Keratinocyte (primary cell): ENCODE measurements at regions not wholly inside any gene's neighbourhood (a gene's known extent, or its start where the extent isn't known, plus 50 kb on each side); places are given as distances from the start of the nearest gene placed in this dataset.

ENCODE experiments used
- DNase-seq: peaks from one replicate; pipeline ENCODE4 v3.0.0-alpha.2; 2011; ENCODE audit warnings: low read depth, missing footprints, low spot score
- FAIRE-seq: peaks from 2 replicates; lab custom pipeline; 2011; peaks lifted over from hg19 to GRCh38; lab: Jason Lieb, UNC
- H2AFZ ChIP-seq: 2 replicates; pipeline ENCODE4 v1.6.0; 2012; ENCODE audit warnings: low read length, control low read depth, inconsistent platforms; ENCODE audit not compliant: control insufficient read depth
- H3K27ac ChIP-seq: 2 replicates; pipeline ENCODE4 v1.5.1; 2011; ENCODE audit warnings: low read length; ENCODE audit not compliant: control insufficient read depth, insufficient read depth
- H3K27me3 ChIP-seq: 3 replicates; pipeline ENCODE4 v1.6.0; 2011; ENCODE audit warnings: low read length; ENCODE audit not compliant: control insufficient read depth, insufficient read depth; ENCODE audit errors: extremely low read depth
- H3K36me3 ChIP-seq, 2 experiments: 2 replicates in 1 of 2; 3 replicates in 1 of 2; pipeline ENCODE4 v1.5.1; 2011; ENCODE audit warnings: low read length in 2 of 2, mild to moderate bottlenecking in 1 of 2; ENCODE audit not compliant: control insufficient read depth in 2 of 2, insufficient read depth in 2 of 2; ENCODE audit errors: extremely low read depth in 1 of 2
- H3K4me1 ChIP-seq: 3 replicates; pipeline ENCODE4 v1.5.1; 2011; ENCODE audit warnings: low read length; ENCODE audit not compliant: control insufficient read depth, insufficient read depth; ENCODE audit errors: extremely low read depth
- H3K4me2 ChIP-seq: 3 replicates; pipeline ENCODE4 v1.6.0; 2011; ENCODE audit warnings: low read depth, low read length; ENCODE audit not compliant: control insufficient read depth, insufficient read depth; ENCODE audit errors: extremely low read depth
- H3K4me3 ChIP-seq, 3 experiments: fragments of 200-600 bp in 1 of 3; sonication (generic) in 1 of 3; 2 replicates in 2 of 3; 3 replicates in 1 of 3; pipeline ENCODE4 v1.5.1; 2011 to 2016; ENCODE audit warnings: low read length in 3 of 3, mild to moderate bottlenecking in 3 of 3, control low read depth in 2 of 3, inconsistent platforms in 1 of 3, low read depth in 1 of 3, mixed read lengths in 1 of 3, mixed run types in 1 of 3, moderate library complexity in 1 of 3; ENCODE audit not compliant: control insufficient read depth in 2 of 3, insufficient read depth in 2 of 3; ENCODE audit errors: extremely low read depth in 1 of 3
- H3K79me2 ChIP-seq: 2 replicates; pipeline ENCODE4 v1.6.0; 2012; ENCODE audit warnings: low read length; ENCODE audit not compliant: control insufficient read depth, insufficient read depth
- H3K9ac ChIP-seq: 3 replicates; pipeline ENCODE4 v1.6.0; 2011; ENCODE audit warnings: low read length; ENCODE audit not compliant: control insufficient read depth, insufficient read depth; ENCODE audit errors: extremely low read depth
- H3K9me1 ChIP-seq: 3 replicates; pipeline ENCODE4 v1.6.0; 2011; ENCODE audit warnings: low read length; ENCODE audit not compliant: control insufficient read depth, insufficient read depth; ENCODE audit errors: extremely low read depth
- H3K9me3 ChIP-seq: 2 replicates; pipeline ENCODE4 v1.5.1; 2012; ENCODE audit warnings: low read depth, low read length; ENCODE audit not compliant: control insufficient read depth
- H4K20me1 ChIP-seq: 3 replicates; pipeline ENCODE4 v1.6.0; 2011; ENCODE audit warnings: low read length; ENCODE audit not compliant: control insufficient read depth, insufficient read depth; ENCODE audit errors: extremely low read depth
- CTCF ChIP-seq, 3 experiments: IDR thresholded peaks in 1 of 3; conservative IDR thresholded peaks in 1 of 3; optimal IDR thresholded peaks in 1 of 3; 2 replicates in 2 of 3; 3 replicates in 1 of 3; pipeline versions ENCODE3 to v1.5.1; 2011; ENCODE audit warnings: low read length in 3 of 3, mild to moderate bottlenecking in 3 of 3, moderate library complexity in 2 of 3, control low read depth in 1 of 3, inconsistent platforms in 1 of 3; ENCODE audit not compliant: insufficient read depth in 2 of 3; ENCODE audit errors: extremely low read depth in 1 of 3
- EZH2 ChIP-seq: IDR thresholded peaks from one replicate; pipeline ENCODE4 v1.6.1; 2012; ENCODE audit warnings: inconsistent platforms, mild to moderate bottlenecking, low read length, moderate library complexity
- dilution Hi-C: fragments of 300-500 bp; cut with MboI; formaldehyde crosslinking; loops from one replicate; pipeline ENCODE4 v1.7.0; 2020; ENCODE audit warnings: low sequenced_read_pairs; ENCODE audit not compliant: extremely low pct_ligation_motif_present

- H3K27me3 ChIP-seq: no peaks in the 10 kb centered on the region
- H3K4me1 ChIP-seq: peaks cover 3% of the 10 kb centered on the region
- DNase-seq (no peak), FAIRE-seq (no peak)
- H3K36me3 ChIP-seq: no peaks in the 10 kb centered on the region
- H3K4me2 ChIP-seq: no peak overlapping the region
- no peaks in the 10 kb centered on the region for H4K20me1 ChIP-seq
- TF ChIP-seq CTCF (optimal IDR thresholded peaks at IDR 0.05 in 1 of 3, IDR thresholded peaks at IDR 0.05 in 1 of 3, conservative IDR thresholded peaks at IDR 0.05 in 1 of 3; ENCODE audit: extremely low read depth in 1 of 3, insufficient read depth in 2 of 3, low read length in 3 of 3): no peak
- TF ChIP-seq EZH2: no peak
- dilution Hi-C loops: no loop called here
- no peaks in the 10 kb centered on the region for H3K9me1 ChIP-seq
- H2AFZ ChIP-seq: peak overlapping the region; percentile 4
- H3K9me3 ChIP-seq: no peaks in the 10 kb centered on the region
- H3K4me3 ChIP-seq: no peak overlapping the region
- no peaks in the 10 kb centered on the region for H3K79me2 ChIP-seq
- H3K9ac ChIP-seq: no peak overlapping the region
- H3K27ac ChIP-seq: no peak overlapping the region
Observed at GRCh38 chr2:117323331-117323730, 491.2 kb upstream of the DDX18 start.

GRCh38 chr2:117330641-117331040, 483.9 kb upstream of the DDX18 start:
- no peaks in the 10 kb centered on the region for H3K9me3 ChIP-seq
- H3K4me1 ChIP-seq: no peaks in the 10 kb centered on the region
- TF ChIP-seq CTCF (optimal IDR thresholded peaks at IDR 0.05 in 1 of 3, IDR thresholded peaks at IDR 0.05 in 1 of 3, conservative IDR thresholded peaks at IDR 0.05 in 1 of 3; ENCODE audit: extremely low read depth in 1 of 3, insufficient read depth in 2 of 3, low read length in 3 of 3): no peak
- no peak for TF ChIP-seq EZH2
- H3K36me3 ChIP-seq: no peaks in the 10 kb centered on the region
- H3K27me3 ChIP-seq: no peaks in the 10 kb centered on the region
- FAIRE-seq (no peak), DNase-seq (no peak)
- dilution Hi-C loops: no loop called here
- H3K9me1 ChIP-seq: no peaks in the 10 kb centered on the region
- no peak overlapping the region for H3K27ac ChIP-seq
- no peak overlapping the region for H3K4me3 ChIP-seq
- H3K4me2 ChIP-seq: no peak overlapping the region
- H3K79me2 ChIP-seq: no peaks in the 10 kb centered on the region
- H3K9ac ChIP-seq: no peak overlapping the region
- no peak overlapping the region for H2AFZ ChIP-seq
- no peaks in the 10 kb centered on the region for H4K20me1 ChIP-seq
